CD4-positive, alpha-beta T cell treated with Interleukin-12 subunit alpha and Interleukin-12 subunit beta, for 1 hour (primary cell): ENCODE measurements at regions not wholly inside any gene's neighbourhood (a gene's known extent, or its start where the extent isn't known, plus 50 kb on each side); places are given as distances from the start of the nearest gene placed in this dataset.
"Not testable (repeated sequence)": the region's sequence is repeated elsewhere in the genome, so short reads cannot be mapped to it uniquely, and the experiment has no call there.

Experiments used
- DNase-seq: peaks from one replicate; pipeline ENCODE4 v3.0.0-alpha.2; 2020

DNA sequence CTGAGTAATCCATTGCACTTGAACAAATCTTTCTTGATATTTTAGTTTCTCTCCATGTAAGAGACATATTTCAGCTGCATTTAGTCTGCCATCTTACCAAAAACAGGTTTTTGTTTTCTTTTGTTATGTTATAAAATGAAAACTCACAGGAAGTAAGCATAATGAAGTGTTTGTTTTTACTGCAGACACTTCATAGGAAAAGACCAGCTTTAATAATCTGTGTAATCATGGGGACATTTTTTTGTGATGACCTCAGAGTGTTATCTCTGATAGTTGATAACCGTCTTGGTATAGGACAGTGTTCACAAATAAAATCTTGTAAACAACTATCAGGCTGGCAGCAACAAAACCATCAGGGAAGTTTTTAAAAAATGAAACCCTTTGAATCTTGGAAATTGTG is 266.2 kb upstream of the OR4E1 start:
- no peak for DNase-seq

DNA sequence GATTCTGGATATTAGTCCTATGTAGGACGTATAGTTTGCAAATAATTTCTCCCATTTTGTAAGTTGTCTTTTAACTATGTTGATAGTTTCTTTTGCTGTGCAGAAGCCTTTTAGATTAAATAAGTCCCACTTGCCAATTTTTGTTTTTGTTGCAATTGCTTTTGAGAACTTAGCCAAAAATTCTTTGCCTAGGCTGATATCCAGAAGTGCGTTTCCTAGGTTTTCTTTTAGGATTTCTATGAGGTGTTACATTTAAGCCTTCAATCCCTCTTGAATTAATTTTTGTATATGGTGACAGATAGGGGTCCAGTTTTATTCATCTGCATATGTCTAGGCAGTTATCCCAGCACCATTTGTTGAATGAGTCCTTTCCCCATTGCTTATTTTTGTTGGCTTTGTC is 264.4 kb upstream of the OR4E1 start:
- no peak for DNase-seq

GRCh38 chr14:21933681-21934080 is 260.1 kb upstream of the OR4E1 start:
- peak; percentile 46 for DNase-seq

- peak; percentile 72 for DNase-seq
Measured at GRCh38 chr14:21924479-21924878, 250.9 kb upstream of the OR4E1 start.

DNA sequence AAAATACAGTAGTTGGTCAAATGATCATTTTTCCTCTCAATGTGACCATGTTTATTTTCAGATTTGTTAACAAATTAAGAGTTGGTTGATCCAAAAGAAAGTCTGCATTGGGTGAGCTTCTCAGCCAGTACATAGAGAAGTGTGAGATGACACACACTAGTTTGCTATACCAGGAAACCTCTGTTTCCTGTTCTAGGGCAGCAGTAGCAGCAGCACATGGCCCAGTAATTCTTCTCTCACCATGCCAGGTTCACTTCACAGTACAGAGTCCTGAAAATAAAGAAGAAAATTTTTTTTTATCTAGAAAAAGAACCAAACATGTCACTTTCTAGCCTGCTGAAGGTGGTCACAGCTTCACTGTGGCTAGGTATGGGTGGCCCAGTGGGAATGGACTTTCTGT is 250.2 kb upstream of the OR4E1 start:
- peak; percentile 65 for DNase-seq

DNA sequence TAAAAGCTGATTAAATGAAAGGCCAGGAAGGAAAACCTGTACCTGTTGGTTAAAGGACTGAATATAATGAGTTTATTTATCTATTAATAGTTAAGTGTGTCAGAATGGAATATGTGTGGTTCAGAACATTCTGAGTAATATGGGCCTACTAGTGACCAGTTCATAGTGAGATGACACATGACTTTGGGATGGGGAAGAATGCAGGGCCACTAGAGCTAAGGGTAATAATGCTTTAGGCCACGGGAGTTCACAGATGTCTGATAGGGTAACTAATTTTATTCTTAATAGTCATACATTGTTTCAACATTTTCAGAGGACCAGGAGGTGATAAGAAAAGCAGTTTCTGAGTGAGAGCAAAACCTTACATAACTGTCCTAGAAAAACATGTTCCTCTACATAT is 247.8 kb upstream of the OR4E1 start:
- DNase-seq = no peak

DNA sequence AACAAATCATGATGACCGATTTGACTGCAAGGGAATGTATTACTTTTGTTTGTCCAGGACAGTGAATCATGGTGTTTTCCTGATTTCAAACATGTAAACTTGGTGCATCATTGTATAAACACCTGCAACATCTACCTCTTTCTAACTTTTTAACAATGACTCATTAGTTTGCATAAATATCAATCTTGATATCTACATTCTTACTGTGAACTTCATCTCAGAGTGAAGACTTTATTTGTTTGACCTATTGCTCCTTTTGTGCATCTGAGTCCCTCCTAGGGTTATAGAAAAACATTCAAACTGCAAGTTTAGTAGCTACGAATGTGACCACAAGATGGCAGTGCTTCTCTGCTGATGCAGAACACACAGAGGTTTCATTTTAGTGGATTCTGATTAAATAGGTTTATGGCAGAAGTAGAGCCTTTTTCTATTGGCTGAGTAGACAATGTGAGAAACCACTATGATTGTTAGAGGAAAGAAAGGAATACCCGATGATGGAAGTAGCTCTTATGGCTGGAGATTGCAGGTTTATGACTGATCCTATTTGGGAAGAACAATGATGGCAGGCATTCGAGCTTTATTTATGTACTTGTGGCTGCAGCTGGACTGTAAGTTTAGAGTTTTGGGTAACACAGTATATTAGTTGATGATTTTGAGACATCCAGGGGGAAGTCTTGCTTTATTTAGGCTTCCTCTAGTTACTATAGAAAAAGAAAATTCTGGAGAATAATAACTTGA is 244.2 kb upstream of the OR4E1 start:
- peak; percentile 76 for DNase-seq

GRCh38 chr14:21915826-21916225 is 242.2 kb upstream of the OR4E1 start:
- no peak for DNase-seq

- peak; percentile 88 for DNase-seq
Measured at GRCh38 chr14:21913759-21914158, 240.1 kb upstream of the OR4E1 start.

- DNase-seq = no peak
Measured at GRCh38 chr14:21912367-21912766, 238.7 kb upstream of the OR4E1 start.

GRCh38 chr14:21911877-21912276 is 238.3 kb upstream of the OR4E1 start:
- DNase-seq = no peak

DNA sequence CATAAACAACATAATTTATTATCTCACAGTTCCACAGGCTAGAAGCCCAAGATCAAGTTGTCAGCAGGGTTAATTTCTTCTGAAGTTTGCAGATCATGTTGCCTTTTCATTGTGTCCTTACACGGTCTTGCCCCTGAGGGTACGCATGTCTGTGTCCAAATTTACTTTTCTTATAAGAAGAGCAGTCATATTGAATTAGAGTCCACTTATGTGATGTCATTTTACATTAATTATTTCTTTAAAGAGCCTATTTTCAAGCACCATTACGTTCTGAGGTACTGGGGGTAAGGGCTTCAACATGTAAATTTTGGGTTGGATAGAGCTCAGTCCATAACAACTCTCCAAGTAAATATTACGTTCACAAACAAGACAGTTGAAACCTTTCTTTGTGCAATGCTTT is 236.6 kb upstream of the OR4E1 start:
- no peak for DNase-seq

DNA sequence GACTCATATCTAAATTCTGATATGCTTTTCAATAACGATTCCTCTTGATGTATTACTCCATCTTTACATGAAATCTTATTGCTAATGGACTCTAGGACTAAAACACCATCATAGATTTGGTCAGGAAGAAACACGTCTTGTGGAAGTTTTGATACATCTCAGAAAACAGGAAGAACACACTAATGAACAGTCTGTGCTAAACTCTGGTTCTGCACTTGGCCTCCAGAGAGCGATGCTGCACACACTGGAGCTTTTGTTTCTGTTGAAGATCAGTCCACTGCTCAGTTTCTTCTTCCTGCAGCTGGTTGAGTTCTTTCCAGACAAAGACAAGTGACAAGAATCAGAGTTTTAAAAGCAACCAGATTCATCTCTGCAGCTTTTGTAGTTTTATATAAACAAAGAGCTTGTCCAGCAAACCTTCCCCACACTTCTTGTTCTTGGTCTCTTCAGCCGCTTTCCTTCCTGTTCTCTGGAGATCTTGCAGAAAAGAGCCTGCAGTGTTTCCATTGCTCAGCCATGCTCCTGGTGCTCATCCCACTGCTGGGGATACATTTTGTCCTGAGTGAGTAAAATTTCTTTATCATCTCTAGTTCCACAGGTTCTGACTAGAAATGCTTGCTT is 229.1 kb upstream of the OR4E1 start:
- DNase-seq = peak; percentile 47

DNA sequence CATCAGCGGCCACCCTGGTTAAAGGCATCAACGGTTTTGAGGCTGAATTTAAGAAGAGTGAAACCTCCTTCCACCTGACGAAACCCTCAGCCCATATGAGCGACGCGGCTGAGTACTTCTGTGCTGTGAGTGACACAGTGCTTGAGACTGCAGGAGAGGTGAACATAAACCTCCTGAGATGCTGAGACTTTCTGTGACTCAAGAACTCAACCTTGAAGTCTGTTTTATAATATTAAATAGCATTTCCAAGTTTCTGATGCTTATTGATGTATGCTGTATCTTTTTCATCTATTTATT is 221.2 kb upstream of the OR4E1 start:
- not testable (repeated sequence) for DNase-seq

- peak; percentile 63 for DNase-seq
Measured at GRCh38 chr14:21894003-21894897, 220.6 kb upstream of the OR4E1 start.

DNA sequence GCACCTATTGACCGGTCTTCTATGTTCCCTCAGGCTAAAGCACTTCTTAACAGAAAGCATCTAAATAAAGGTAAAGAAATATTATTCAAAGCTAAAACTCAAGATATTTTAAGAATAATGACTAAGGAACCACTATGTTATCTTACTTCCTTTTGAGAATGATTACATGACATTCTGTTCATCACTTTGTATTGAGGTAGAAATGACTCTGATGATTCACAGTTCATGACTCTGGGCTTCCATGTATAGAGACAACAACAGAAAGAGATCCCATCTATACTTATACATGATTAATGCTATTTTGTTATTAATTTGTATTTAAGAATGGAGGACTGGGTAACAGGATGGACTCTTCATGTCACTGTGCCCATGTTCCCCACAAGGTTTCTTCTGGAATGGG is 218.3 kb upstream of the OR4E1 start:
- no peak for DNase-seq

DNA sequence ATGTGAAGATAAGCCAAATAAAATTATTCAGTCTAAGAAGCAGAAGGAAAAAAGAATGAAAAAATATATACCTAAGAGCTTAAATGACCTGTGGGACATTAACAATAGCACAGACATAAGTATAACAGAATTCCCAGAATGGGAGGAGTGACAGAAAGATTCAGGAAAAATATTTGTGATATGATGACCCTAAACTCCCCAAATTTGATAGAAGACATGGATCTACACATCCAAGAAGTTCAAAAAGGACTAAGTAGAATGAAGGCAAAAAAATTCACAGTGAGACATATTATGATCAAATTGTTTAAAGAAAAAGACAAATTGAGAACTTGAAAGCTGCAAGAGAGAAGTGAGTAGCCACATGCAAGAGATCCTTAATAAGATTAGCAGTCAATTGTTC is 211.4 kb upstream of the OR4E1 start:
- no peak for DNase-seq

DNA sequence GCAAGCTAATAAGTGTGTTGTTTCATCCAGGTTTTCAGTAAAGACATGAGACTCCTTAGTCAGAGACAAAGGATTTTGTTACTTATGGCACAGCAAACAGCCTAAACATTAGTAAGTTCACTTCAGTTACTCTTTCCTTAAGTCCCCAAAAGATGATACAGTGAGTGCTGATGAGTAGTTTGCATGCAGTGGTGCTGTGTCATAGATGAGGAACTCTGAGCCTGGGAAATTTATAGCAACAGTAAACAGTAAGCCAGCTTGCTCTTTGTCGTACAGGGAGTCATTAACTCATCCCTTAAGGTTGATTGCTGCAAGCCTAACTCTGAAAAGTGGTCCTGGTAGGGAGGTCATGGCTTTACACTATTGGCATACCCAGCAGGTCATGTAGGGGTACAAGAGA is 208.6 kb upstream of the OR4E1 start:
- no peak for DNase-seq

DNA sequence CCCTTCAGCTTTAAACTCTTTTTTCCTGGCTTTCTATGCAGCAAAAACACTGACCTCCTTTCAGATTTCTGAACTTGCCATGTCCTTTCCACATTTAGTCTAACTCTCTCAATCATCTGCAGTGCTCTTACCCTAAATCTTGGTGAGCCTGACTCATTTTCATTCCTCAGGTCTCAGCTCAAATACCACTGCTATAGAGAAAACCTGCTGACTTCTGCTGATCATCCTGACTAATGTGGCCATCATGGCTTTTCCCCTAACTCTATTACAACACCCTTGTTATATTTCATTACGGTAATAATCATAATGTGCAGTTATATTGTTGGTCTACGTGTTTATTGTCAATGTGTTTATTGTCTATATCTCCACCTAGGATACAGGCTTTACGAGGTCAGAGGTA is 207.3 kb upstream of the OR4E1 start:
- DNase-seq = no peak

DNA sequence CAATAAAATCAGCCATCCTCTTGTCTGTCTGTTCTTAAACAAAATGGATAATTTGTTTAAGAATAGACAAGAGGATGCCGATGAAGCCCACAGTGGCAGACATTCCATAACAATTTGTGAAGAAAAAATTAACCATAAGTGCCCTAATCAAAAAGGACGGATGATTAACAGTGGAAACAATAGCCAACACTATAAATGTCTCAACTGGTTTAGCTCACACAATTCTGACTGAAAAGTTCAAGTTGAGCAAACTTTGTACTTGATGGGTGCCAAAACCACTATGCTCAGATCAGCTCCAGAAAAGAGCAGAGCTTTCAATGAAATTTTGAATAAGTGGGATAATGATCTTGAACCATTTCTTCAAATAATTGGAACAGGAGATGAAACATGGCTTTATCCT is 202.2 kb upstream of the OR4E1 start:
- no peak for DNase-seq

GRCh38 chr14:21874946-21875345 is 201.3 kb upstream of the OR4E1 start:
- DNase-seq = peak; percentile 43

DNA sequence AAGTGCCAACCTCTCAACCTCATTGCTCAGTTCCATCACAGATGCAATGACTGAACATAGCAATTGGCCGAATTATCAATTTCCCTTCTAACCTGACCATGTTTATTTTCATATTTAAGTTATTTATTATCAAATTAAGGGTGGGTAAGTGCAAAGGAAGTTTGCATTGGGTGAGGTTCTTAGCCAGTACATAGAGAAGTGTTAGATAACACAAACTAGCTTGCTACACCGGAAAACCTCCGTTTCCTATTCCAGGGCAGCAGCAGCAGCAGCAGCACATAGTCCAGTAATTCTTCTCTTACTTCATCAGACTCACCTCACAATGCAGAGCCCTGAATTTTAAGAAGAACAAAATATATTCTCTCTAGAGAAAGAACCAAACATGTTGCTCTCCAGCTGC is 200.5 kb upstream of the OR4E1 start:
- peak; percentile 42 for DNase-seq

DNA sequence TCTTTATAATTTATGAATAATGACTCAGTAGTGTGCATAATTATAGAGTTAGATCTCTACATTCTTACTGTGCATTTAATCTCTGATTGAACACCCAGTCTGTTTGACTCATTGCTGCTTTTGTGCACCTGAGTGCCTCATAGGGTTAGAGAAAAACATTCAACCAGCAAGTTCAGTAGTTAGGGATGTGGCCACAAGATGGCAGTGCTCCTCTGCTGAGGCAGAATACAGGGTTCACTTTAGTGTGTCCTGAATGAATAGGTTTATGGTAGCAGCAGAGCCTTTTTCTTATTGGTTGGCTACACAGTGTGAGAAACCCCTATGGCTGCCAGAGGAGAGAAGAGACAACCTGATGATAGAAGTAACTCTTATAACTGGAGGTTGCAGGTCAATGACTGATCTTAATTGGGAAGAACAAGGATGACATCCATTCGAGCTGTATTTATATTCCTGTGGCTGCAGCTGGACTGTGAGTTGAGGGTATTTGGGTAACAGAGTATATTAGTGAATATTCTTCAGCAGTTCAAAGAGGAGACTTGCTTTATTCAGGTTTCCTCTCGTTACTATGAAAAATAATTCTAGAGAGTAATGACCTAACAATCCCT is 194.9 kb upstream of the OR4E1 start:
- peak; percentile 81 for DNase-seq

DNA sequence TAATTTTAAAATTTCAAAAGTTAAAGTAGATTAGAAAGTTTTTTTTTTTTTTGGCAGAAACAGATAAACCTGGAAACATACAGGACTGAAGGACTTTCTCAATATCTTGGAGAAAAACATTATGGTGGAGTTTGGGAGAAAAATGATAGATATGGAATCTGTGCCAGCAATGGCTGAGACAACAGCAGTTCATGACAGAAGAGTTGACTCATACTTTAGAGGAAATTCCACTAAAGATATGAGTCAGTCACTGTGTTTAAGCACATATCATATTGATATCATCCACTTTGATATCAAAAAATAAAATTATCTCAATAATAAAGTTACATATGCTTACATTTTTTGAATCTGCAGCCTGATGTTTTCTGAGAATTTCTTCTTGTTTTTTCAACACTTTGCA is 193.9 kb upstream of the OR4E1 start:
- DNase-seq = no peak
